DND-41 (cell line): ENCODE measurements at regions not wholly inside any gene's neighbourhood (a gene's known extent, or its start where the extent isn't known, plus 50 kb on each side); places are given as distances from the start of the nearest gene placed in this dataset.

Source experiments
- EZH2 ChIP-seq: IDR thresholded peaks from 3 replicates; pipeline ENCODE4 v1.6.1; 2012; ENCODE audit warnings: borderline replicate concordance, low read depth, mild to moderate bottlenecking, moderate library complexity, low read length, inconsistent platforms; ENCODE audit not compliant: severe bottlenecking
- TF ChIP-seq, protein P1 (sequence below): IDR thresholded peaks from 2 replicates; pipeline ENCODE4 v1.5.1; 2012; ENCODE audit warnings: borderline replicate concordance, low read length, moderate library complexity, mild to moderate bottlenecking; ENCODE audit not compliant: poor library complexity, severe bottlenecking; ENCODE audit errors: extremely low read depth

DNA sequence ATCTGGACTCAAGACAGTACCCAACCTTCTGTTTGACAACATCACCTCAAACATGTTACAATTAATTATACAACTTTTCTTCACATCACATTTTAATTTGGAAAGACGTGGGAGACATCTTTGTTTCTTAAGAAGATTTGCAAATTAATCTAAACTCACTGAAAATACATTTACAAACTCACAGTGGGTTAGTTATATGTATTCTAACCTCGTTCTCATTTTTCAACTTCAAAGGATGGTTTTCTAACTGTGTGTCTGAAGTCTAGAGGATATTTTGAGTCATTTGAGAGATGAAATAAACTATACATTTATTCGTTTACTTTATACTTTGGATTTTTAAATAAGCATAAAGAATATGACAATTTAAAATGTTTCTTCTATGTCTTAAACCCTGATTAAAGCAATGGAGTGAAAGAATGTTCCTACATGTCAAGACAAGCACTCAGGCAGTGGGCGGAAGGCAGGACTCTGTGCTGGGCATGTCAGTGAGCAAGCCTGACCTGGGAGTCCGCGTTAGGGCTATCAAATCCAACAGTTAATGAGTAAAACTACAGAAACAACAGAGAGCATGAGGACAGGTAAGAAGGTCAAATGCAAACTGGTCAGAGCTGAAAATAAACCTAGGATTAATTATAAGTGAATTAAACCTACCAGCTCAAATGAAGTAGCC, 76.5 kb upstream of the CTTNBP2NL start:
- TF ChIP-seq, protein P1, sequence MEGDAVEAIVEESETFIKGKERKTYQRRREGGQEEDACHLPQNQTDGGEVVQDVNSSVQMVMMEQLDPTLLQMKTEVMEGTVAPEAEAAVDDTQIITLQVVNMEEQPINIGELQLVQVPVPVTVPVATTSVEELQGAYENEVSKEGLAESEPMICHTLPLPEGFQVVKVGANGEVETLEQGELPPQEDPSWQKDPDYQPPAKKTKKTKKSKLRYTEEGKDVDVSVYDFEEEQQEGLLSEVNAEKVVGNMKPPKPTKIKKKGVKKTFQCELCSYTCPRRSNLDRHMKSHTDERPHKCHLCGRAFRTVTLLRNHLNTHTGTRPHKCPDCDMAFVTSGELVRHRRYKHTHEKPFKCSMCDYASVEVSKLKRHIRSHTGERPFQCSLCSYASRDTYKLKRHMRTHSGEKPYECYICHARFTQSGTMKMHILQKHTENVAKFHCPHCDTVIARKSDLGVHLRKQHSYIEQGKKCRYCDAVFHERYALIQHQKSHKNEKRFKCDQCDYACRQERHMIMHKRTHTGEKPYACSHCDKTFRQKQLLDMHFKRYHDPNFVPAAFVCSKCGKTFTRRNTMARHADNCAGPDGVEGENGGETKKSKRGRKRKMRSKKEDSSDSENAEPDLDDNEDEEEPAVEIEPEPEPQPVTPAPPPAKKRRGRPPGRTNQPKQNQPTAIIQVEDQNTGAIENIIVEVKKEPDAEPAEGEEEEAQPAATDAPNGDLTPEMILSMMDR = no peak
- no peak for TF ChIP-seq EZH2
